ENCODE measurements at regions not wholly inside any gene's neighbourhood (a gene's known extent, or its start where the extent isn't known, plus 50 kb on each side); places are given as distances from the start of the nearest gene placed in this dataset.

- DNase-seq (ENCODE audit: low spot score): no peak
- Histone ChIP-seq H3K36me3 (no peaks in the 10 kb centered on the region), H3K9me3 (no peaks in the 10 kb centered on the region), H3K4me3 (no peak overlapping the region), H3K27me3 (no peaks in the 10 kb centered on the region), H3K27ac (no peak overlapping the region), H3K4me1 (peaks cover 0 to 7% of the 10 kb centered on the region in 2 donors)
- no peak for TF ChIP-seq CTCF (IDR thresholded peaks at IDR 0.05)
Observed at GRCh38 chr1:229002037-229002436, 266.8 kb downstream of the RHOU start.

GRCh38 chr1:229002451-229002960 is 267.2 kb downstream of the RHOU start:
- Histone ChIP-seq H3K4me1 (peaks cover 0 to 7% of the 10 kb centered on the region in 2 donors), H3K27ac (no peak overlapping the region), H3K27me3 (no peaks in the 10 kb centered on the region), H3K4me3 (no peak overlapping the region), H3K9me3 (no peaks in the 10 kb centered on the region), H3K36me3 (no peaks in the 10 kb centered on the region)
- no peak for TF ChIP-seq CTCF (IDR thresholded peaks at IDR 0.05)
- no peak for DNase-seq (ENCODE audit: low spot score)

GRCh38 chr1:229003233-229004031 is 267.5 kb upstream of the RAB4A start:
- Histone ChIP-seq H3K36me3 (no peaks in the 10 kb centered on the region), H3K4me1 (peaks cover 0 to 7% of the 10 kb centered on the region in 2 donors), H3K4me3 (no peak overlapping the region), H3K9me3 (no peaks in the 10 kb centered on the region), H3K27ac (no peak overlapping the region), H3K27me3 (no peaks in the 10 kb centered on the region)
- DNase-seq (ENCODE audit: low spot score): no peak
- TF ChIP-seq CTCF (IDR thresholded peaks at IDR 0.05): no peak

- DNase-seq (ENCODE audit: low spot score): no peak
- H3K9me3 ChIP-seq: no peaks in the 10 kb centered on the region
- no peak overlapping the region for H3K27ac ChIP-seq
- H3K4me1 ChIP-seq: peaks cover 0 to 7% of the 10 kb centered on the region in 2 donors
- H3K27me3 ChIP-seq: no peaks in the 10 kb centered on the region
- H3K36me3 ChIP-seq: no peaks in the 10 kb centered on the region
- no peak for TF ChIP-seq CTCF (IDR thresholded peaks at IDR 0.05)
- H3K4me3 ChIP-seq: no peak overlapping the region
Observed at GRCh38 chr1:229004066-229004833, 266.7 kb upstream of the RAB4A start.

- Histone ChIP-seq H3K27me3 (no peaks in the 10 kb centered on the region), H3K4me1 (peaks cover 0 to 7% of the 10 kb centered on the region in 2 donors), H3K27ac (no peak overlapping the region), H3K4me3 (no peak overlapping the region), H3K36me3 (no peaks in the 10 kb centered on the region), H3K9me3 (no peaks in the 10 kb centered on the region)
- TF ChIP-seq CTCF (IDR thresholded peaks at IDR 0.05): no peak
- no peak for DNase-seq (ENCODE audit: low spot score)
Observed at GRCh38 chr1:229005097-229005496, 265.8 kb upstream of the RAB4A start.
